Tibial artery (tissue), 4 donors: ENCODE measurements at regions not wholly inside any gene's neighbourhood (a gene's known extent, or its start where the extent isn't known, plus 50 kb on each side); places are given as distances from the start of the nearest gene placed in this dataset.

Experiments
- DNase-seq, 2 donors: peaks; one replicate each; pipeline ENCODE4 v3.0.0-alpha.2; 2019
- H3K27ac ChIP-seq, 2 donors: fragments of 200-600 bp; sonication (generic) in 1 of 2; 1 replicate in 1 of 2; 2 replicates in 1 of 2; pipeline ENCODE4 v1.5.1; 2018 to 2019; ENCODE audit warnings: mild to moderate bottlenecking in 1 of 2
- H3K27me3 ChIP-seq, 2 donors: fragments of 200-600 bp; sonication (generic) in 1 of 2; one replicate each; pipeline versions ENCODE4 v1.5.1 to v1.6.0; 2016 to 2019
- H3K36me3 ChIP-seq, 3 donors: fragments of 200-600 bp; sonication (generic) in 2 of 3; one replicate each; pipeline ENCODE4 v1.5.1; 2016 to 2019; ENCODE audit warnings: mild to moderate bottlenecking in 2 of 3
- H3K4me1 ChIP-seq, 4 donors: fragments of 200-600 bp; sonication (generic) in 2 of 4; 1 replicate in 3 of 4; 2 replicates in 1 of 4; pipeline ENCODE4 v1.5.1; 2016 to 2019
- H3K4me3 ChIP-seq, 2 donors: fragments of 200-600 bp; sonication (generic) in 1 of 2; 1 replicate in 1 of 2; 2 replicates in 1 of 2; pipeline ENCODE4 v1.5.1; 2018 to 2019; ENCODE audit warnings: mild to moderate bottlenecking in 2 of 2
- H3K9me3 ChIP-seq, 3 donors: fragments of 200-600 bp; sonication (generic) in 1 of 3; one replicate each; pipeline ENCODE4 v1.5.1; 2016 to 2019
- CTCF ChIP-seq, 2 experiments: fragments of 200-600 bp in 1 of 2; fragments of 450-650 bp in 1 of 2; IDR thresholded peaks; one replicate each; pipeline ENCODE4 v1.5.1; 2017 to 2019; ENCODE audit warnings: antibody characterized with exemption in 2 of 2, mild to moderate bottlenecking in 1 of 2, moderate library complexity in 1 of 2
- intact Hi-C: fragments of 100-400 bp; cut with DNase I; formaldehyde crosslinking; loops from one replicate; pipeline ENCODE4 v1.15.0; 2023; ENCODE audit warnings: low total_unique reads

- Histone ChIP-seq H3K27ac (no peak overlapping the region), H3K27me3 (no peaks in the 10 kb centered on the region), H3K9me3 (no peaks in the 10 kb centered on the region), H3K4me3 (no peak overlapping the region), H3K36me3 (no peaks in the 10 kb centered on the region), H3K4me1 (no peaks in the 10 kb centered on the region)
- TF ChIP-seq CTCF (IDR thresholded peaks at IDR 0.05): peak; percentile 17 to 30
- no peak for DNase-seq
- intact Hi-C loops: no loop called here
These were observed 53.1 kb upstream of the HMCN1 start for GRCh38 chr1:185681034-185681633.

GRCh38 chr1:185680453-185680852 lies 53.7 kb upstream of the HMCN1 start:
- H3K36me3 ChIP-seq: no peaks in the 10 kb centered on the region
- H3K27ac ChIP-seq: no peak overlapping the region
- H3K4me1 ChIP-seq: no peaks in the 10 kb centered on the region
- TF ChIP-seq CTCF (IDR thresholded peaks at IDR 0.05): no peak
- peak in 1 of 2 donors; percentile 24 for DNase-seq
- H3K27me3 ChIP-seq: no peaks in the 10 kb centered on the region
- no peak overlapping the region for H3K4me3 ChIP-seq
- no peaks in the 10 kb centered on the region for H3K9me3 ChIP-seq
- intact Hi-C loops: no loop called here

GRCh38 chr1:185679220-185679619 lies 55.0 kb upstream of the HMCN1 start:
- no peak for TF ChIP-seq CTCF (IDR thresholded peaks at IDR 0.05)
- Histone ChIP-seq H3K27ac (no peak overlapping the region), H3K36me3 (no peaks in the 10 kb centered on the region), H3K4me1 (no peaks in the 10 kb centered on the region), H3K9me3 (no peaks in the 10 kb centered on the region), H3K4me3 (no peak overlapping the region), H3K27me3 (no peaks in the 10 kb centered on the region)
- DNase-seq: no peak
- intact Hi-C loops: no loop called here

GRCh38 chr1:185676969-185677368 lies 57.2 kb upstream of the HMCN1 start:
- Histone ChIP-seq H3K4me3 (no peak overlapping the region), H3K27me3 (no peaks in the 10 kb centered on the region), H3K27ac (no peak overlapping the region), H3K36me3 (no peaks in the 10 kb centered on the region), H3K9me3 (no peaks in the 10 kb centered on the region), H3K4me1 (peaks cover 0 to 4% (median 0%) of the 10 kb centered on the region in 4 donors)
- intact Hi-C loops: no loop called here
- TF ChIP-seq CTCF (IDR thresholded peaks at IDR 0.05): no peak
- no peak for DNase-seq

GRCh38 chr1:185674201-185674600 lies 60.0 kb upstream of the HMCN1 start:
- H3K4me1 ChIP-seq: peaks cover 0 to 4% (median 0%) of the 10 kb centered on the region in 4 donors
- no peaks in the 10 kb centered on the region for H3K36me3 ChIP-seq
- no peaks in the 10 kb centered on the region for H3K9me3 ChIP-seq
- no peaks in the 10 kb centered on the region for H3K27me3 ChIP-seq
- no peak overlapping the region for H3K27ac ChIP-seq
- no peak overlapping the region for H3K4me3 ChIP-seq
- TF ChIP-seq CTCF (IDR thresholded peaks at IDR 0.05): no peak
- DNase-seq: no peak
- intact Hi-C loops: no loop called here
